GM18858 (cell line): ENCODE measurements at regions not wholly inside any gene's neighbourhood (a gene's known extent, or its start where the extent isn't known, plus 50 kb on each side); places are given as distances from the start of the nearest gene placed in this dataset.

Source experiments
- ATAC-seq: cut with Tn5 transposase; IDR thresholded peaks from one replicate; pipeline ENCODE4 v1.9.1; 2021; ENCODE audit not compliant: unreplicated experiment

DNA sequence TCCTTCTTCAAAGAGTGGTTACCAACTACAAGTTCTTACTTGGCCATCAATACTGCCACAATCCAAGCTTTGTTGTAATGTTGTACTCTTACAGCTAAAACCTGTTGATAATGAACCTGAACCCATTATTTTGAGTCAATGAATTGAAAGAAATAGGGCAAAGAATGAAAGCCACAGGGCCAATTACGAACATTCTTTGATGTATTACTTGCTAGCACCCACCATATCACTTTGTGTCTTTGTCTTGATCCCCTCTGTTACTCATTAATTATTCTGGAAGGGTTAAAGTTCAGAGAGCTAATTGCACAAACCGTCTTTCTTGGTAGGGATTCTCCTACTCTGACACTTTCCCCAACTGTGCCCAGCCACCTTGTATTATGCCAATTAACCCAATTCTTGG lies 53.2 kb upstream of the TFEC start:
- ATAC-seq = no peak

DNA sequence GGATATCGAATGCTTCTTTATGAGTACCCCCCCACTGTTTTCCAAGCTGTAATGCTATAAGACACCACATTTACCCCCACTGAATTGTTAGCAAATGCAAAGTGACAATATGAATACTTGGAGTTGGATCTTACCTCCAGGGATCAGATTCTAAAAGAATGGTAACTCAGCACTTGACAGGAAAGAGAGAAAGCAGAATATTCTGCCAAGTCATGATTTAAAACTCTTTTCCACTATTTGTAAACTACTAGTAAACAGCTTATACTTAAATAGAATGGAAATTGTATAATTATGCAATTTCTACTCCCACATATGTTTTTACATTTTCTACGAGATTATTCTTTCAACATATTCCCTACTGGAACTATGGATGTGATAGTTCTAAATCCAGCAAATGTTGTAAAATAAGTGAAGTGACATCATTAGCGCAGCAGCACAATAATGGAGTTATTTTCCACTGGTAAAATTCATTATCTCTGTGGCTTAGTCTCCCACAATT lies 56.0 kb upstream of the TFEC start:
- ATAC-seq = no peak

DNA sequence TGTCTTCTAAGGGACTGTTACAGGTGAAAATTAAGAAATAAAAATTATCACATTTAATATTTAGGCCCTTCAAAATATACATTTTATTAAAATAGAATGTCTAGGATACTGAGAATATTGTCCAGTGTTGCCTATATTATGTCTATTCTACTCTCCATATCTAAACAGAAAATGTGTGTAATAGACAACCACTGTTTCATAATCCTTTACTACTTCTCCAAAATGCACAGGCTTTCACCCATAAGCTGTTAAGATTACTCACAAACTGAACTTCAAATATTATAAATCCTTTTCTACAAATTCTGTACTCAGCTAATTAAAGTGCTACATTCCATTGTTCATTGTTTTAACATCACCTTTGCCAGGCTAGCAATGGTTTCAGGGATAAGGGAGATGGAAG lies 56.7 kb upstream of the TFEC start:
- no peak for ATAC-seq

DNA sequence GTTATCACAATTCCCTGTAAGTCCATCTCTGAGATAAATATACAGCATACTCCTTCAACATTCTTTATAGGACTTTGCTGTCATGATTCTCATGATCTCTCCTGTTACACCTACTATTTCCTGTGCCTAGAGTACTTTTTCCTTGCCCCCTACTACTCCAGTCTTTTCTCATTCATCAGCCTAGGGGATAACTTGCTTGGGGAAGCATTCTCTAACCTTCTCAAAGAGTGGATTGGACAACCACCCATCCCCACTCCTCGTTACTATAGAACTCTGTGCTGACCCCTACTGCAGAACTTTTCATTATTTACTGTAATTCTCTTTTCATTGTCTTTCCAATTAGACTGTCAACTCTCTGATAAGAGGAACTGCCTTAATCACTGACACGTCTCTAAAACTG lies 57.4 kb upstream of the TFEC start:
- no peak for ATAC-seq

DNA sequence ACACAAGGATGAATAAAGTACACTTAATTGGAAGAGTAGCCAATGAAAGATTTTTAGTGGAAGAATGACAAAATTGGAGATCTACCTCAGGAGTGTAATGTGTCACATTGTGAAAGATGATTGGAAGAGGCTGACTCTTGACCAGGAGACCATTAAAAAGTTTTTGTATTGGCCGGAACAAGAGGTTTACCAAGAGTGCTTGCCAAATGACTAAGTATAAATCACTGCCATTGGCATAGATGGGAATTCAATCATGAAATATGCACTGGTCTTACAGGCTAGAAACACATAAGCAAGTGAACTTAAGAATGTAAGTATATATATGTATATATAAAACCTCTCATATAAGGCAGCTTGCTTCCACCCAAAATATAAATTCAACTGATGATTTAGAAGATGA lies 58.7 kb upstream of the TFEC start:
- no peak for ATAC-seq

DNA sequence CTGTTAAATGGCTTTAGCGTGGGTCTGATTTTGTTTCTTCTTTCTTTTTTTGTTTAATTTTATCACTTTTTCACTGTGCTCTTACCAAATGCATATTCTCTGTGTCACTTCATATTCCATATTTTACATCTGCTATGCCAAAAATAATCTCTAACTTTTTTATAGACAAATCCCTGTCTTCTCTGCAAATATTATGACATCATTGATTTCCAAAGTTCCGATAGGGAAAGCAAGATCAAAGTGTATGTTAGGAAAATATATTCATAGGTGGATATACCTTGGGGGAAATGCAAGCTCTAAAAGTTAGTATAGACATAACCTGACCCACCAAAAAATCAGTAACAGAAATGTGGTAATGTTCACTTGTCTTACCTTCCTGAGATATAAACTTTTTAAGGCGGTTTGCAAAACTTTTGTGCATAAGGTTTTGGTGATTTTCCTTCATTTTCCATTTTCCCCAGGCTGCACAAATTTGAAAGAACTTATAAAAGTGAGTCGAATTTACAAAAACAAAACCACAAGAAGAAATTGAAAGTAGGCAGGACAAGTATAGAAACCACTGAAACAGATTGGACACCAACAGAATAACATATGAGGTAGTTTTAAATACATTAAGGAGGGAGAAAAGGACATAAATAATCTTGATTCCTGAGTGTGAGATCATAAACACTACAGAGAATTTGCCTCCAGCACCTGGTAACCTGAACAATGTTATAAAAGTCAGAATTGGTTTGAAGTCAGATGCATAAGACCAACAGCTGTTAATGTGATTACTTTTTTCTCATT lies 63.1 kb upstream of the TFEC start:
- ATAC-seq = no peak

DNA sequence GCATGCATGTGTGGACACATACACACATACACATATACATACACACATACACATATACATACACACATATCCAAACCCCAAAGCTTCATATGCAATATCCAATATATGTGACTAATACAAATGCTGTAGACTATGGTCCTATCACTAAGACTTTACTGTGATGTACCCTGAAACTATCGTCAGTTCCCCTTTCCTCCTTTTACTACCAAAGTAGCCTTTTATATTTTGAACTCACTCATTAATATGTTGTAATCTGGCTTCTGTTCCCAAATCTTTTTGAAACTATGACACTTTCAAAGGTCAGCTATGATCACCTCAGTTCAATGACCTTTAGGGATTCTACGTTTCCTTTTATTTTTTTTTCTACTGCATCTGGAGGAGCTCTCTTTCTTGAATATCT lies 64.8 kb upstream of the TFEC start:
- no peak for ATAC-seq

DNA sequence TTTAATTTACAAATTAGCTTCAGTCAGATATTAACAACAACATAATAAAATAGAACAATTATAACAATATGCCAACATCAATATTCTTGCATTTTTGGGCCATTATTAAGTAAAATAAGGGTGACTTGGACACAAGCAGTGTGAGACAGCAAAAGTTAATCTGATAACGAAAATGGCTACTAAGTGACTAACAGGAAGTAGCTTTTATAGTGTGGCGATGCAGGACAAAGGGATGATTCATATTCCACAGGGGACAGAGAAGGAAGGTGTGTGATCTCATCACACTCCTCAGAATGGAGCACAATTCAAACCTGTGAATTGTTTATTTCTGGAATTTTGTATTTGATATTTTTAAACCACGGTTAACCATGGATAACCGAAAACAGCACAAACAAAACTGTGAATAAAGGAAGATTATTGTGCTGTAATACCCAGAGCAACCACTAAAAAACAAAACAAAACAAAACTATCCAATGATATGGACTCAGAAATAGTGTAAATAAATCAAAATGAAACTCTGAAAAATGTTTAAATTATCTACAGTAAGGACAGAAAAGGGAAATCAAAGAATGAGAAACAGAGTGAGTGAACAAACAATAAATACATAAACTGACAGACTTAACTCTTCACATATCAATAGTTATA lies 66.9 kb upstream of the TFEC start:
- ATAC-seq = peak; percentile 48

DNA sequence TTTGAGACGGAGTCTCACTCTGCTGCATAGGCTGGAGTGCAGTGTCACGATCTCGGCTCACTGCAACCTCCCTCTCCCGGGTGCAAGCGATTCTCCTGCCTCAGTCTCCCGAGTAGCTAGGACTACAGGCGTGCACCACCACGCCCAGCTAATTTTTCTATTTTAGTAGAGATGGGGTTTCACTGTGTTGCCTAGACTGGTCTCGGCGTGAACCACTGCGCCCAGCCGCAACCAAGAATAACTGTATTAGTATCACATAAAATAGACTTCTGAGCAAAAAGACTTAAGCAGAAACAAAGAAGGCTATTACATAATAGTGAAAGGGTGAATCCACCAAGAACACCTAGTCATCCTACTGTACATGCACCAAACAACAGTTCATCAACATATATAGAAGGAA lies 67.6 kb upstream of the TFEC start:
- no peak for ATAC-seq

DNA sequence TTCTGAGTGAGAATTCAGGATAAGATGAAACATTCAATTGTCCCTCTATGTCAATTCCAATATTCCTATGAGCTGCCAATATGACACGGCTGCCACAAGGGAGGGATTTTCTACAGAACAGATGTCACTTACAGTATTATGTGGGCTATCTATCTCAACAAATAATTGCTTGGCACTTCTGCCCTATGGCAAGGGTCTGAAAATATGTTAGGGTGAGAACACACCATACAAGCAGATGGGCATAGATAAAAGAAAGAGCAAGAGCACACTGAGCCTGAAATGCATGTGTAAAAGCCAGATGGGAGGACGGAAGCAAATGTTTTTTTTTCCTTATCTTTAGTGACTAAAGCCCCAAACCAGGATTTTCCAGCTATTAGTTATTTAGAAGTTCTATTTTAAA lies 70.1 kb upstream of the TFEC start:
- ATAC-seq = no peak

DNA sequence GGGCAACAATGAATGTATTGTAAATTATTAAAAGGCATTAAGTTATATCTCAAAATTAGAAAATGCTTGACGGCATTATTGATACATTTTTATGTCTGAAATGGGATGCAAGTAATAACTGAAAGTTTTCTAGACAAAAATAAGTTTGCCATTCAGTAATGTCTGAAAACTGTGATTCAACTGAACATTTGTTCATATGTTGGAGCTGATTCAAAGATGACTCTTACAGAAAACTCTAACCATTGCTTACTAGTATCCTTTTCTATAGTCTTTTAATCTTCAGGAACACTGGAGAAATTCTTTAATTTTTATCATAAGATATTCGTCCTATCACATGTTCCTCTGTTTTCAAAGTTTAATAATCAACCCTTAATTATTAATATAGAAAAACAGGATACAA lies 71.1 kb upstream of the TFEC start:
- no peak for ATAC-seq

DNA sequence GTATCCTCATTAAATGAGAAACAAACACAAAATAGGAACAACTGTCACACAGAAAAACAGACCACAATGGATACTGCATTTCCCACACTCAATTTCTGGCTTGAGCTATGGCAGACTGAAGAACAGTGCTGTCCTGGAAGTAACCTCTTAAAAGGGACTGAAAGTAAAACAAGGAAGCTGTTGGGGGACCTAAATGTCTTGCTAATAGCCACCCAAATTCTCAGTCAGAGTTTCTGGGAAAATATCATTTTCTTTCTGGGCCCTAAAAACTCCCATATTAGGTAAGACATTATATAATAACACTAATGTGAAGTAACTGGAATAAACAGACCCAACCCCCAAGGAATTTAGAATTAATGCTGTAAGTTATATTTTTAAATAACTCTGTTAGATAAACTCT lies 80.9 kb upstream of the TFEC start:
- ATAC-seq = no peak

DNA sequence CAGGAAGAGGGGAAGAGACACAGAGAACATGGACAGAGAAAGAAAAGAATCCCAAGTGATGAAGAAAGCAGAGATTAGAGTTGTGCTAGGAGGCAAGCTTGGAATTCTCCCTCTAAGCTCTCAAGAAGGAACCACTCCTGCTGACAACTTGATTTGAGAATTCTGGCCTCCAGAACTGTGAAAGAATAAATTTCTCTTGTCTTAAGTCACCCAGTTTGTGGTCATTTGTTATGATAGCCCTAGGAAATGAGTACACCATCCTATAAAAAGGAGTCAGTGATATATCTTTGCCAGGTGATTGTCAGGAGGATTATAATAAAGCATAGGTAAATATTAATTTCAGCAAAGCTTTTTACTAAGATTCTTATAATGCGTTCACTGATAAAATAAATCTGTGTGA lies 82.7 kb upstream of the TFEC start:
- ATAC-seq = no peak

DNA sequence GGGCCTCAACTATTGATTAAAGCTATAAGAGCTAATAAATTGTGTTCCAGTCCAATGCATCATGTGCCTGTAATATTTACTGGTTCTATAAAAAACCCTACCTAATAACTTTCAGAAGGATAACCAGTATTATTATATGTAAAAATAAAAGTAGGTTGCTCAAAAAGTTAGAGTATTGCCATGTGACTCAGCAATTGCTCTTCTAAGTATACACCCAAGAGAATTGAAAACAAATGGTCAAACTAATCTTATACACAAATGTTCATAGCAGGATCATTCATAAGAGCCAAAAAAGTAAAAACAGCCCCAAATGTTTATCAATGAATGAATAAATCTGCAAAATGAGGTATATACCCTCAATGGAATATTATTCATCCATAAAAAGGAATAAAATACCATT lies 89.5 kb upstream of the TES start:
- ATAC-seq = no peak

DNA sequence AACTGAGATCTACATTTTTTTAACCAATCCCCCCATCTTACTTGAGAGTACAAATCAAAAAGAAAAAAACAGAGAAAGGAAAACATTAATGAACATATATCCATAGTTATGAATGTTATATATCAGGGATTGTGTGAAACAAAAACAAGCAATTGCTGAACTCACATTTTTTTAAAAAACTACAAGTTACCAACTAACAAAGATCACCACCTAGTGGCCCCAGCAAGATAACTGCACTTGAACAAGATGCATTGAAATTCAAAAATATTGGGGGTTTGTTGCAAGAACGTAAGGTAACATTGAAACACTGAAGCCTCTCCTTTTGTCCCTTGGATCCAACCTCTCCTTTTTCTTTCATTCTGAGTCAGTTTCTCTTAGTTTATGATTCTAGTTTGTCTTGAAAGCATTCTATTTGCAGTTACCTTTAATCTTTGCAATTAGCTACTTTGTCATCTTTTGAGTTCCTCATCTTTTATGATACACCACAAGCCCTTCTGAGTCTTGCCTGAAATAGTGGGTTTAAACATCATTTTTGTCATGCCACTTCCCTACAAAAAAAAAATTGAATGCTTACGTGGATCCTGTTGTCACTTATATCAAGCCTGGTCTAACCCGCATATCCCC lies 87.3 kb upstream of the TES start:
- ATAC-seq = peak; percentile 59

DNA sequence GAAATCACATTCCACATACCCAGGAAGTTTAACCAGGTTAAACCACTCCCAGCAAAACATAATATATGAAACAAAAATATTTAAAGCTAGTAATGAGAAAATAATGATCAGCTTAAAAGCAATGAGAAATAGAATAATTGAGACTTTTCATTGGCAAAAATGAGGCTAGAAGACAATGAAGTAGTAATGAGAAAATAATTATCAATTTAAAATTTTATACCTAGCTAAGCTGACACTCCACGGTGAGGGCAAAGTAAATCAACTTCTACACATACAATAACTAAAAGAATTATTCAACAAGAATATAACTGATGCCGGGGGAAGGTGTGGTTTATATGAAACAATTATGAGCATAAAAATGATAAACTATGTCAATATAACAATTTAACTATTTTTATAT lies 82.2 kb upstream of the TES start:
- ATAC-seq = no peak

DNA sequence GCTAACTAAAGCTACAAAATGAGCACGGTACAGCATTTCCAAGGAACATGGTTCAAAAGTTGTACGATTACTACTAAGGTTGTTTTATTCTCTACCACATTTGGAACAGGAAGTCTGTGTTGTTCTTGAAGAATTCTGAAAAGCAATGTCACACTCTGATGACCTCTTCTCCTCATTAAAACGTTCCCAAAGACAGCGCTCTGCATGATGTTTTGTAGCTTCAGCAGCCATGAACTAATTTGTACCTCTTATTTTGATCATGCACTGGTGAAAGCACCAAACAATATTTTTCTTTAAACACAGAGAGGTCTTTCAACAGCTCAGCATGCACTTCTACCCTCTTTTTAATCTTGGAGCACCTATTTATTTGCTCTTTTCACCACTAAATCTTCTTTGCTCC lies 75.0 kb upstream of the TES start:
- no peak for ATAC-seq

DNA sequence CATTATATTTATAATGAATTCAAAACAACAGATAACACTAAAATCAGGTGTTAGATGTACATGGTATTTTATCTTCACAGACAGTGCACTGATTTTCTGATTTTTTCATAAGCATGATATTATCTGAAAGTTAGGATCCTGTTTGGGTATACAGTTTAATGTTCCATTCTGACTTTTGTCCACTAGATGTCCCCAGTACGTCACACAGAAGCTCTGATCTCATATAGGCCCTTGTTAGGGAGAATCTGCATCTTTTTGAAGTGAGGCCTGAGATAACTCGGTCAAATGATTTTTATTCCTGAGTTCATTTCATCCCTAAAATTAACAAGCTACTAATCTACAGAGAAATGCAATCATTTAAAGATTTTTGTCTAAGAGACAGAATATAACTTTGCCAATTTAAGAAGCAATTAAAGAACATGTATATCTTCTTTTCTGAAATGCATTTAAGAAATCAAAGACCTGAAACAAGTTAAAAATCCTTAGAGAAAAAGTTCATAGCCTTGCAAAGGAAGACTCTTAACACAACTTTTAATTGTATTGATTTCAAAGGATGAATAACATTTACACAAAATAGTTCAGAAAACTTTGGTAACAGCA lies 72.0 kb upstream of the TES start:
- peak; percentile 96 for ATAC-seq

DNA sequence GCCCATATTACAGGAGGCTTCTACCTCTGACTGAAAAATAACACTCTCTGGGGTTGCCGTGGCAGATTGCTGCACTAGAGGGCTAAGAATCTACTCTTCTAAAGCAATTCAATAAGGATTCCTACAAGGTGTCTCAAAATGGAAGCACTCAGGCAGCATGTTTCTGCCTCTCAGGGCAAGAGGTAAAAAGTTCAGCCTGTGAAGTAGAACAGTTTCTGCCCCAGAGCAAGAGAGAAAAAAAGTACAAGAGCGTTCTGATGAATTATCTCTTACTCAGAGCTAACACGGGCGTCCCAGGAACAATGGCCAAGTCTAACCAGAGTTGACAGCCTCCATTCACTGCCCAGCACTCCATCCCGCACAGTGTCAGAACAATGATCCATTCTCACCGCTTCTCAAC lies 71.3 kb upstream of the TES start:
- no peak for ATAC-seq

DNA sequence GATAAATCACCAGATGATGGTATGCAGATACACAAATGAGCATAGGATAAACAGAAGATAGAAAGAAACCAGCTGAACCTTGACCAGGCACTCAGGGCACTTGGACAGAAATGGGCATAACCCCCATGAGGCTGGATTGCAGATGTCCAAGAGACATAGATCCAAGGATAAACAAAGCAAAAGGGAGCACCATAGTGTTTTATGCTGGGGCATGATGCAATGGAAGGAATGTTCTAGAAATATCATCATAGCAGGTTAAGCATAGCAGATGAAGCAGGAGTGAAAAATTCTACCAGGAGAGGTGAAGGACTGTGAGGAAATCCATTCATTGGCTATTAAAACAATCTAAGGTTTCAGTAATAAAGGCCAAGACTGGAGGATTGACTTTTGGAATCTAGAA lies 70.5 kb upstream of the TES start:
- ATAC-seq = no peak

DNA sequence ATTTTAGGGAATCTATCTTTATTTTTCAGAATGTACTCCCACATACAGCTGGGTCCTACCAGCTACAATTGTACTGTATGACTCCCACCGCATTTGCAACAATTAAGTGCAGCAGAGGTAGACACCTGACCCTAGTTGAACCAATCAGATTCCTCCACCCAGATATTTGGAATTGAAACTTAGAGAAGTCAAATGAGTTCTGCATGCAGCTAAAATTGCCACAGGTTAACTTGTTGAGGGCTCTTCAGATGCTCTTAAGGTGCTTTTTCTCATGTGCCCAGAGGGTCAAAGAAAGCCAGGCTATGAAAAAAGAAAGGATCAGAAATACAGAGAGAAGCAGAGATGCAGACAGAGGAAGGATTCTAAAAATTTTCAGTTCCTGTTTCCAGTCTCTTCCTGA lies 68.0 kb upstream of the TES start:
- no peak for ATAC-seq

DNA sequence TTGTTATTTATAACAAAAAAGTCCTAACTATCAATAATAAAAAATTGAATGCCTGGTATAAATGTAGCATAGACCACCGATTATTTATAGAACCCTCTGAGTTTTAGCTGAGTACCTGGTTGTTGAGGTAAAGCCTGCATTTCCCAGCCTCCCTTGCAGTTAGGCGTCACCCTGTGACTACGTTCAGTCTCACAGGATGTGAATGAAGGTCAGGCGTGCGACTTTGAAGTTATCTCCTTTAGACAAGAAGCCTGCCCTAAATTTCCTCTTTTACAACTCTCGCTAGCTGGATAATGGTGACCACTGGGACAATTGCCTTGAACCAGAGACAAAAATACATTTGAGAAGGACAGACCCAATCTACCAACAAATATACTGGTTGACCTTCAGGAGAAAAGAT lies 67.5 kb upstream of the TES start:
- ATAC-seq = no peak
